ENCODE measurements at regions not wholly inside any gene's neighbourhood (a gene's known extent, or its start where the extent isn't known, plus 50 kb on each side); places are given as distances from the start of the nearest gene placed in this dataset.

DNA sequence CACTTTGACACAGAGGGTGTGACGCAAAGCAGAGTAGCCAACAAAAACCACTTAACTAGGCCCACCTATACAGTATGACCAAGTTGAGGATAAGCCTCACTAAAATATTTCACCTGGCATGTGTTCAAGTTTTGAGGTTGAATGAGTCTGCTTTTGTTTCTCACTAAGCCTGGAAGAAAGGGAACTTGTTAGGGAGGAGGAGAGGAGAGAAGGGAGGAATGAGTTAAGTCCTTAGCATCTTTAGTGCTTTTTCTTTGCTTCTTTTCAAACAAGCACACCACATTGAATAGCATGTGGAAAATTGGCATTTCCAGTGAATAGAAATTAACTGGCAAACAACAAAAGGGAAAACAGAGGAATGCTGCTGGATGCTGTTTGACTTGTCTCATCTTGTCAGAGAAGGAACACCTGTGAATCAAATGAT lies 461.9 kb downstream of the GJA1 start:
- TF ChIP-seq, protein P1, sequence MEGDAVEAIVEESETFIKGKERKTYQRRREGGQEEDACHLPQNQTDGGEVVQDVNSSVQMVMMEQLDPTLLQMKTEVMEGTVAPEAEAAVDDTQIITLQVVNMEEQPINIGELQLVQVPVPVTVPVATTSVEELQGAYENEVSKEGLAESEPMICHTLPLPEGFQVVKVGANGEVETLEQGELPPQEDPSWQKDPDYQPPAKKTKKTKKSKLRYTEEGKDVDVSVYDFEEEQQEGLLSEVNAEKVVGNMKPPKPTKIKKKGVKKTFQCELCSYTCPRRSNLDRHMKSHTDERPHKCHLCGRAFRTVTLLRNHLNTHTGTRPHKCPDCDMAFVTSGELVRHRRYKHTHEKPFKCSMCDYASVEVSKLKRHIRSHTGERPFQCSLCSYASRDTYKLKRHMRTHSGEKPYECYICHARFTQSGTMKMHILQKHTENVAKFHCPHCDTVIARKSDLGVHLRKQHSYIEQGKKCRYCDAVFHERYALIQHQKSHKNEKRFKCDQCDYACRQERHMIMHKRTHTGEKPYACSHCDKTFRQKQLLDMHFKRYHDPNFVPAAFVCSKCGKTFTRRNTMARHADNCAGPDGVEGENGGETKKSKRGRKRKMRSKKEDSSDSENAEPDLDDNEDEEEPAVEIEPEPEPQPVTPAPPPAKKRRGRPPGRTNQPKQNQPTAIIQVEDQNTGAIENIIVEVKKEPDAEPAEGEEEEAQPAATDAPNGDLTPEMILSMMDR (IDR thresholded peaks at IDR 0.05; ENCODE audit: low read depth, low read length, missing input control) = no peak
- TF ChIP-seq GABPA (IDR thresholded peaks at IDR 0.05 in 1 of 2, conservative IDR thresholded peaks at IDR 0.05 in 1 of 2) (no peak), RXRA (IDR thresholded peaks at IDR 0.05) (no peak), JUND (IDR thresholded peaks at IDR 0.05) (no peak), HNF4A (conservative IDR thresholded peaks at IDR 0.05) (no peak), RAD21 (IDR thresholded peaks at IDR 0.05) (no peak), FOXA1 (IDR thresholded peaks at IDR 0.05) (no peak), TAF1 (conservative IDR thresholded peaks at IDR 0.05) (no peak), HNF4G (IDR thresholded peaks at IDR 0.05) (no peak), EGR1 (IDR thresholded peaks at IDR 0.05; ENCODE audit: low read depth in 2 of 2) (no peak), SP1 (IDR thresholded peaks at IDR 0.05) (no peak), NR2F2 (IDR thresholded peaks at IDR 0.05) (no peak), YY1 (IDR thresholded peaks at IDR 0.05) (no peak), FOXA2 (IDR thresholded peaks at IDR 0.05) (no peak)
- TF ChIP-seq, protein P2, sequence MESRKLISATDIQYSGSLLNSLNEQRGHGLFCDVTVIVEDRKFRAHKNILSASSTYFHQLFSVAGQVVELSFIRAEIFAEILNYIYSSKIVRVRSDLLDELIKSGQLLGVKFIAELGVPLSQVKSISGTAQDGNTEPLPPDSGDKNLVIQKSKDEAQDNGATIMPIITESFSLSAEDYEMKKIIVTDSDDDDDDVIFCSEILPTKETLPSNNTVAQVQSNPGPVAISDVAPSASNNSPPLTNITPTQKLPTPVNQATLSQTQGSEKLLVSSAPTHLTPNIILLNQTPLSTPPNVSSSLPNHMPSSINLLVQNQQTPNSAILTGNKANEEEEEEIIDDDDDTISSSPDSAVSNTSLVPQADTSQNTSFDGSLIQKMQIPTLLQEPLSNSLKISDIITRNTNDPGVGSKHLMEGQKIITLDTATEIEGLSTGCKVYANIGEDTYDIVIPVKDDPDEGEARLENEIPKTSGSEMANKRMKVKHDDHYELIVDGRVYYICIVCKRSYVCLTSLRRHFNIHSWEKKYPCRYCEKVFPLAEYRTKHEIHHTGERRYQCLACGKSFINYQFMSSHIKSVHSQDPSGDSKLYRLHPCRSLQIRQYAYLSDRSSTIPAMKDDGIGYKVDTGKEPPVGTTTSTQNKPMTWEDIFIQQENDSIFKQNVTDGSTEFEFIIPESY (IDR thresholded peaks at IDR 0.05) = no peak
- TF ChIP-seq, protein P3, sequence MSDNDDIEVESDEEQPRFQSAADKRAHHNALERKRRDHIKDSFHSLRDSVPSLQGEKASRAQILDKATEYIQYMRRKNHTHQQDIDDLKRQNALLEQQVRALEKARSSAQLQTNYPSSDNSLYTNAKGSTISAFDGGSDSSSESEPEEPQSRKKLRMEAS (IDR thresholded peaks at IDR 0.05) = no peak
- TF ChIP-seq, protein P4, sequence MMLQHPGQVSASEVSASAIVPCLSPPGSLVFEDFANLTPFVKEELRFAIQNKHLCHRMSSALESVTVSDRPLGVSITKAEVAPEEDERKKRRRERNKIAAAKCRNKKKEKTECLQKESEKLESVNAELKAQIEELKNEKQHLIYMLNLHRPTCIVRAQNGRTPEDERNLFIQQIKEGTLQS (IDR thresholded peaks at IDR 0.05) = no peak
- DNase-seq (ENCODE audit: low spot score) = no peak
- no peaks in the 10 kb centered on the region for H3K4me1 ChIP-seq (ENCODE audit: control insufficient read depth in 4 of 4, insufficient read depth in 4 of 4, low read length in 3 of 4)
- H3K4me3 ChIP-seq (ENCODE audit: low read depth in 1 of 3, low read length in 3 of 3) = no peak overlapping the region
- H3K27ac ChIP-seq (ENCODE audit: low read depth in 1 of 2, low read length in 2 of 2) = no peak overlapping the region
- H3K36me3 ChIP-seq (ENCODE audit: control insufficient read depth in 4 of 4, insufficient read depth in 3 of 4, low read depth in 1 of 4, low read length in 3 of 4) = no peaks in the 10 kb centered on the region
- H3K9ac ChIP-seq (ENCODE audit: low read depth in 1 of 2, low read length in 2 of 2) = no peak overlapping the region
- no peaks in the 10 kb centered on the region for H3K9me3 ChIP-seq (ENCODE audit: control insufficient read depth in 4 of 4, low read length in 3 of 4)
- 92% methylated on average over 1 of the region's 1 CpG for WGBS
- H3K27me3 ChIP-seq (ENCODE audit: control insufficient read depth in 4 of 4, insufficient read depth in 4 of 4, low read length in 3 of 4) = no peaks in the 10 kb centered on the region

DNA sequence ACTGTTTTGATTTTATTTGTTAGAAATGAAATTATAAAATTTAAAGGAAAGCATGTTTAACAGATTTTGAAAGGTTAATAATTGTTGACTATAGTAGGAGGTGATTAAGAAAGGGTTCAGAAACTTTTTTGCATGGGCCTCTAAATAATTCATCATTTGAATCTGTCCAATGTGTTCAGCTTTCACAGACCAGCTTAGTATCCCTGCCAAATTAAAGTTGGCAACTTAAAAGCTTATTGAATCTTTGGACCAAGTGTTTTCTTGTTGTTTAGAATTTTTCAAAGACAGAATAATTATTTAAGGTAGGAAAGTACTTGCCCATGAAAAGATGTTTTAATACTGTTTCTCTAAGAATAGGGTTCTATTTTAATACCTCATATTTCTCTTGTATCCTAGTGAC lies 466.0 kb downstream of the GJA1 start:
- Histone ChIP-seq H3K9me3 (ENCODE audit: control insufficient read depth in 4 of 4, low read length in 3 of 4) (no peaks in the 10 kb centered on the region), H3K27ac (ENCODE audit: low read depth in 1 of 2, low read length in 2 of 2) (no peak overlapping the region), H3K36me3 (ENCODE audit: control insufficient read depth in 4 of 4, insufficient read depth in 3 of 4, low read depth in 1 of 4, low read length in 3 of 4) (no peaks in the 10 kb centered on the region), H3K4me1 (ENCODE audit: control insufficient read depth in 4 of 4, insufficient read depth in 4 of 4, low read length in 3 of 4) (no peaks in the 10 kb centered on the region), H3K4me3 (ENCODE audit: low read depth in 1 of 3, low read length in 3 of 3) (no peak overlapping the region), H3K27me3 (ENCODE audit: control insufficient read depth in 4 of 4, insufficient read depth in 4 of 4, low read length in 3 of 4) (no peaks in the 10 kb centered on the region), H3K9ac (ENCODE audit: low read depth in 1 of 2, low read length in 2 of 2) (no peak overlapping the region)
- DNase-seq (ENCODE audit: low spot score) = no peak
- TF ChIP-seq, protein P2 (IDR thresholded peaks at IDR 0.05) = no peak
- TF ChIP-seq SP1 (IDR thresholded peaks at IDR 0.05) = no peak

All from liver (tissue), 8 donors.